GM12875 (cell line): ENCODE measurements at regions not wholly inside any gene's neighbourhood (a gene's known extent, or its start where the extent isn't known, plus 50 kb on each side); places are given as distances from the start of the nearest gene placed in this dataset.

Experiments used
- H3K4me3 ChIP-seq: one replicate; pipeline ENCODE4 v1.5.1; 2011; ENCODE audit warnings: low read depth, low read length, control low read depth
- CTCF ChIP-seq: IDR thresholded peaks from 2 replicates; pipeline ENCODE4 v1.5.1; 2011; ENCODE audit warnings: low read depth, mild to moderate bottlenecking, control low read depth, inconsistent platforms, low read length, moderate library complexity, borderline replicate concordance; ENCODE audit not compliant: insufficient read depth

- no peak overlapping the region for H3K4me3 ChIP-seq
- TF ChIP-seq CTCF = no peak
These were observed 115.1 kb upstream of the ZNF366 start for GRCh38 chr5:72622170-72622760.

- TF ChIP-seq CTCF = no peak
- no peak overlapping the region for H3K4me3 ChIP-seq
These were observed 114.4 kb upstream of the ZNF366 start for GRCh38 chr5:72621576-72621975.

- TF ChIP-seq CTCF = no peak
- H3K4me3 ChIP-seq = no peak overlapping the region
These were observed 112.5 kb upstream of the ZNF366 start for GRCh38 chr5:72619677-72620076.

- H3K4me3 ChIP-seq = no peak overlapping the region
- no peak for TF ChIP-seq CTCF
These were observed 112.0 kb upstream of the ZNF366 start for GRCh38 chr5:72619251-72619650.

- no peak overlapping the region for H3K4me3 ChIP-seq
- TF ChIP-seq CTCF = no peak
These were observed 111.5 kb upstream of the ZNF366 start for GRCh38 chr5:72618708-72619107.

- TF ChIP-seq CTCF = no peak
- no peak overlapping the region for H3K4me3 ChIP-seq
These were observed 107.9 kb upstream of the ZNF366 start for GRCh38 chr5:72615061-72615460.

GRCh38 chr5:72613515-72613914, 106.3 kb upstream of the ZNF366 start:
- no peak for TF ChIP-seq CTCF
- H3K4me3 ChIP-seq = no peak overlapping the region
